ENCODE measurements at regions not wholly inside any gene's neighbourhood (a gene's known extent, or its start where the extent isn't known, plus 50 kb on each side); places are given as distances from the start of the nearest gene placed in this dataset.
A peak's percentile ranks its signal among the peaks of the same experiment; 100 is the strongest.

DNA sequence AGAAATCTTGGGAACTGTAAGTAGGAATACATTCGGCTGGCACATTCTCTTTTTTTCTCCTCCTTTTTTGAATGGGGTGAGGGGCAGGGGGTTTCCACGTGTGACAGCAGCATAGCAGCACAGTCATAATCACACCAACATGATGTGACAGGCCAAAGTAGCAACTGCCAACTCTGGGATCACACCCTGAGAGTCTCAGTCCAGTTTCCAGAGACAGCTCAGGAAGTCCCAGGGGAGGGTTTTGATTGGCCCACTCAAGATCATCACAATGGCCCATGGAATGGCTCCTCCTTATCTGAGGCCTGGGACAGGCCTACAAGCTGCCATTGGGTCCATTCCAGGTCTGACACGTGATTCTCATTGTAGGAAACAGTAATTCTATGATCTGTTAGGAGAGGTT is 207.1 kb upstream of the ASIC2 start:
- peaks cover 5% of the 10 kb centered on the region for H3K4me1 Mint-ChIP-seq (ENCODE audit: unreplicated experiment)
- no peaks in the 10 kb centered on the region for H3K36me3 Mint-ChIP-seq
- no peak overlapping the region for H3K4me3 Mint-ChIP-seq
- no peaks in the 10 kb centered on the region for H3K9me3 Mint-ChIP-seq
- no peak overlapping the region for H3K27ac Mint-ChIP-seq
- TF ChIP-seq, protein P1, sequence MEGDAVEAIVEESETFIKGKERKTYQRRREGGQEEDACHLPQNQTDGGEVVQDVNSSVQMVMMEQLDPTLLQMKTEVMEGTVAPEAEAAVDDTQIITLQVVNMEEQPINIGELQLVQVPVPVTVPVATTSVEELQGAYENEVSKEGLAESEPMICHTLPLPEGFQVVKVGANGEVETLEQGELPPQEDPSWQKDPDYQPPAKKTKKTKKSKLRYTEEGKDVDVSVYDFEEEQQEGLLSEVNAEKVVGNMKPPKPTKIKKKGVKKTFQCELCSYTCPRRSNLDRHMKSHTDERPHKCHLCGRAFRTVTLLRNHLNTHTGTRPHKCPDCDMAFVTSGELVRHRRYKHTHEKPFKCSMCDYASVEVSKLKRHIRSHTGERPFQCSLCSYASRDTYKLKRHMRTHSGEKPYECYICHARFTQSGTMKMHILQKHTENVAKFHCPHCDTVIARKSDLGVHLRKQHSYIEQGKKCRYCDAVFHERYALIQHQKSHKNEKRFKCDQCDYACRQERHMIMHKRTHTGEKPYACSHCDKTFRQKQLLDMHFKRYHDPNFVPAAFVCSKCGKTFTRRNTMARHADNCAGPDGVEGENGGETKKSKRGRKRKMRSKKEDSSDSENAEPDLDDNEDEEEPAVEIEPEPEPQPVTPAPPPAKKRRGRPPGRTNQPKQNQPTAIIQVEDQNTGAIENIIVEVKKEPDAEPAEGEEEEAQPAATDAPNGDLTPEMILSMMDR (conservative IDR thresholded peaks at IDR 0.05), result no peak
- peaks cover 26% of the 10 kb centered on the region for H3K27me3 Mint-ChIP-seq
- DNase-seq (ENCODE audit: extremely low spot score, unreplicated experiment), result no peak

DNA sequence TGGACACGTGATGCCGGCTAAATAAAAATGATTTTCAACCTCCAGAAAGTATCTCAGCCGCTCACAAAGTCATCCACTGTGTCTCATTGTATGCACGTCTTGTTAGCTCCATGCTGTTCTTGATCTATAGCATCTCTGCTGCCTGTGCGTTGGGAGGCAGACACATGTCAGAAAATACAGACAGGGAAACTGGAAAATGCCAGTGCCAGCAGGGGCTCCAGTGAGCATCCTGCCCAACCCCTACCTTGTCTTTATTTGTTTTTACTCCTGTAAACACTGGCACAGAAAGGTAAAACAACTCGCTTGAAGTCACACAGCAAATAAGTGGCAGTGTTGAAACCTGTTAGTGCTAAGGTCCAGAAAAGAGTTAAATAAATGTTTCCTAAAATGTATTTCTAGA is 208.1 kb upstream of the ASIC2 start:
- H3K4me3 Mint-ChIP-seq, result no peak overlapping the region
- H3K36me3 Mint-ChIP-seq, result no peaks in the 10 kb centered on the region
- no peak for DNase-seq (ENCODE audit: extremely low spot score, unreplicated experiment)
- peaks cover 27% of the 10 kb centered on the region for H3K27me3 Mint-ChIP-seq
- H3K27ac Mint-ChIP-seq, result no peak overlapping the region
- peaks cover 5% of the 10 kb centered on the region for H3K4me1 Mint-ChIP-seq (ENCODE audit: unreplicated experiment)
- no peaks in the 10 kb centered on the region for H3K9me3 Mint-ChIP-seq
- TF ChIP-seq, protein P1 (conservative IDR thresholded peaks at IDR 0.05), result no peak

DNA sequence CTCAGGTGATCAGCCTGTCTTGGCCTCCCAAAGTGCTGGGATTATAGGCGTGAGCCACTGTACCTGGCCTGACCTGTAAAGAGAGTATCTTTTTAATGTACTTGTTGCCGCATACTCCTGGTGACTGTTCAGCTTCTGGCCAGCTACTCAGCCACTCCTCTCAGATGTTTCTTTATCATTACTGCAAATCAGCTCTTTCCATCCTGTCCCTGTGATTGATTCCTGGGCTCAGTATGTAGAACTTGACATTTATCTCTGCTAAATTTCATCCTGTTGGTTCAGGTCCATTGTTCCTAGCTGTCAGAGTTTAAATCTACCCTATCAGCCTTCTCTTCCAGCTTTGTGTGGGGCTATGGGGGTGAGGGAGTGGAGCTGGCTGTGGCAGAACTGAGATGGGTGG is 211.5 kb upstream of the ASIC2 start:
- TF ChIP-seq, protein P1 (conservative IDR thresholded peaks at IDR 0.05), result no peak
- Mint-ChIP-seq H3K36me3 (no peaks in the 10 kb centered on the region), H3K27me3 (peaks cover 36% of the 10 kb centered on the region)

DNA sequence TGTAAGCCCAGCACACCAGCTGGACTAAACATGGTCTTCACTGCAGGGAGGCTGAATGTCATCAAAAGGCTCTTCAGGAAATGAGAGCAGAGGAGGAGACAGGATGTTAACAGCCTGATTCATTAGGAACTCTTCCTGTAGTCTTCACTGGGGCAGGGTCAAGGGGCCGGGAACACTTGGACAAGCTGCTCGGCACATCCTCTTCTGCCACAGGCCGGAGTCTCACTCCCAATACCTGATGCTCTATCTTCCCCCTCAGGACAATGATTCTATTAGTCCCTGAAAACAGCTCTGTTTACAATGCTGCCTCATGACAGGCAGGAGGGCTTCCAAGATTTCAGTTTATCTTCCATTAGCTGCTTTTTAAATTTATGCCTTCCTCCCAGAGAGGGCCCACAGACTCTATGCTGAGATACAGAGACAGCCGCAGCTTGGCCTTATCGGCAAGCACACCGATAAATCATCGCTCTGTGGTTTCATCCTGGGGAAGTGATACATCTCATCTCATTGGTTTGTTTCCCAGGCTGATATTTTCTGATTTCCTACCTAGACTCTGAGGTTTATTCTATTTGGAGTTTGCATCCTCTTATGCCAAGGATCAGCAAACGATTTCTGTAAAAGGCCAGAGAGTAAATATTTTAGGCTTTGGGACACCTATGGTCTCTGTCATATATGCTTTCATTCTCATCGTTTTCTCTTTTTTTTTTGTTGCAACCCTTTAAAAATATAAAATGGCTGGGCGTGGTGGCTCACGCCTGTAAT is 214.0 kb upstream of the ASIC2 start:
- Mint-ChIP-seq H3K9me3 (no peaks in the 10 kb centered on the region), H3K27me3 (peaks cover 33% of the 10 kb centered on the region), H3K4me1 (ENCODE audit: unreplicated experiment) (peaks cover 13% of the 10 kb centered on the region), H3K4me3 (no peak overlapping the region), H3K36me3 (no peaks in the 10 kb centered on the region), H3K27ac (peak overlapping the region; percentile 14)
- TF ChIP-seq, protein P1 (conservative IDR thresholded peaks at IDR 0.05), result no peak
- DNase-seq (ENCODE audit: extremely low spot score, unreplicated experiment), result no peak

More for the DNA sequence above, 211.5 kb upstream of the ASIC2 start:
- H3K4me1 Mint-ChIP-seq (ENCODE audit: unreplicated experiment), result peaks cover 13% of the 10 kb centered on the region
- DNase-seq (ENCODE audit: extremely low spot score, unreplicated experiment), result no peak
- no peak overlapping the region for H3K27ac Mint-ChIP-seq
- H3K4me3 Mint-ChIP-seq, result no peak overlapping the region
- no peaks in the 10 kb centered on the region for H3K9me3 Mint-ChIP-seq

DNA sequence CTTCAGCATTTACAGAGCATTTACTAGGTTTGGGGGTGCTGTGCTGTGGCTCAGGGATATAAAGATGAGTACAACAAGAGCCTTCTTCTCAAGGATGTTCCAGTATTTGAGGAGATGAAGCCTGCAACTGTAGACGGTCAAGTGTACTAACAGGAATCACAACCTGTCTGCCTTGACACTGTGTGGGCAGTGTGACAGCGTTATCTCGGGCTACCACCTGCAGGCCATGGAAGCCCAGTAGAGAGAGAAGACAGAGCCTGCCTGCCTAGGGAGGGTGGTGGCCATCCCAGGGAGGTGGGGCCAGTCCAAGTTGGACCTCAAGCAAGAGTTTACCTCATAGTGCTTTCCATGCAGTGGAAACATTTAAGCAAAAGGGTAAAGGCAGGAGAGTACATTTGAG is 215.1 kb upstream of the ASIC2 start:
- Mint-ChIP-seq H3K4me3 (no peak overlapping the region), H3K27me3 (peaks cover 33% of the 10 kb centered on the region), H3K27ac (no peak overlapping the region), H3K4me1 (ENCODE audit: unreplicated experiment) (peaks cover 13% of the 10 kb centered on the region), H3K9me3 (peaks cover 2% of the 10 kb centered on the region), H3K36me3 (no peaks in the 10 kb centered on the region)
- DNase-seq (ENCODE audit: extremely low spot score, unreplicated experiment), result no peak
- TF ChIP-seq, protein P1 (conservative IDR thresholded peaks at IDR 0.05), result no peak
